IMR-90 (cell line): ENCODE measurements at regions not wholly inside any gene's neighbourhood (a gene's known extent, or its start where the extent isn't known, plus 50 kb on each side); places are given as distances from the start of the nearest gene placed in this dataset.

Experiments
- ATAC-seq: fragments of 200-7000 bp; cut with Tn5 transposase; 2 replicates; pipeline ENCODE4 v1.9.1; 2020; ENCODE audit warnings: low read depth, mild to moderate bottlenecking, moderate library complexity
- BruUV-seq: library from RNA; stranded (reverse); fragments of 400-500 nt; replicated peaks from 2 replicates; lab custom pipeline; 2021; lab: Mats Ljungman, UMichigan
- CTCF ChIA-PET: fragments of 300-600 bp; formaldehyde crosslinking; extraction: SDS; loops from one replicate; lab custom pipeline; 2021; ENCODE audit warnings: antibody characterized with exemption; lab: Yijun Ruan, JAX
- POLR2A ChIA-PET: fragments of 300-600 bp; sonication (Branson Sonifier 250); formaldehyde crosslinking; loops from one replicate; lab custom pipeline; 2022; ENCODE audit warnings: antibody characterized with exemption; ENCODE audit not compliant: unreplicated experiment; lab: Charles Lee
- DNase-seq: peaks from one replicate; pipeline ENCODE4 v3.0.0; 2013
- H2AFZ ChIP-seq: replicated peaks from 2 replicates; pipeline ENCODE3; 2013; ENCODE audit warnings: low read length, mild to moderate bottlenecking; ENCODE audit not compliant: poor library complexity
- H2AK5ac ChIP-seq: 2 replicates; pipeline ENCODE4 v1.6.1; 2013; ENCODE audit warnings: low read depth, low read length, inconsistent platforms
- H2AK9ac ChIP-seq: replicated peaks from 2 replicates; pipeline ENCODE3; 2013; ENCODE audit warnings: mild to moderate bottlenecking, low read depth, low read length, moderate library complexity; ENCODE audit not compliant: poor library complexity
- H2BK120ac ChIP-seq: 2 replicates; pipeline ENCODE4 v1.6.1; 2013; ENCODE audit warnings: low read depth, low read length, inconsistent platforms
- H2BK15ac ChIP-seq: 3 replicates; pipeline ENCODE4 v1.6.1; 2013; ENCODE audit warnings: low read depth, low read length, inconsistent platforms
- H2BK20ac ChIP-seq: 2 replicates; pipeline ENCODE4 v1.6.1; 2013; ENCODE audit warnings: low read depth, mild to moderate bottlenecking, inconsistent platforms, low read length, moderate library complexity
- H2BK5ac ChIP-seq: 2 replicates; pipeline ENCODE4 v1.6.1; 2013; ENCODE audit warnings: mild to moderate bottlenecking, low read depth, low read length, inconsistent platforms; ENCODE audit not compliant: poor library complexity, severe bottlenecking
- H3K14ac ChIP-seq: replicated peaks from 2 replicates; pipeline ENCODE4 v1.6.1; 2013; ENCODE audit warnings: low read depth, low read length, inconsistent platforms
- H3K18ac ChIP-seq: 2 replicates; pipeline ENCODE4 v1.6.1; 2013; ENCODE audit warnings: low read depth, low read length, control low read depth
- H3K23ac ChIP-seq: 2 replicates; pipeline ENCODE4 v1.6.1; 2013; ENCODE audit warnings: low read depth, low read length, inconsistent platforms
- H3K27ac ChIP-seq: 2 replicates; pipeline ENCODE4 v1.5.1; 2013; ENCODE audit warnings: mild to moderate bottlenecking, control low read depth, low read length; ENCODE audit not compliant: insufficient read depth
- H3K27me3 ChIP-seq: 2 replicates; pipeline ENCODE4 v1.6.1; 2013; ENCODE audit warnings: low read length; ENCODE audit not compliant: control insufficient read depth, insufficient read depth
- H3K36me3 ChIP-seq: 2 replicates; pipeline ENCODE4 v1.6.1; 2013; ENCODE audit warnings: low read length, mixed read lengths; ENCODE audit not compliant: control insufficient read depth, insufficient read depth
- H3K4ac ChIP-seq: 2 replicates; pipeline ENCODE4 v1.6.1; 2013; ENCODE audit warnings: low read depth, low read length, inconsistent platforms
- H3K4me1 ChIP-seq: 2 replicates; pipeline ENCODE4 v1.6.1; 2013; ENCODE audit warnings: low read length, mixed read lengths; ENCODE audit not compliant: control insufficient read depth, insufficient read depth
- H3K4me2 ChIP-seq: 2 replicates; pipeline ENCODE4 v1.6.1; 2013; ENCODE audit warnings: low read depth, mild to moderate bottlenecking, control low read depth, low read length, moderate library complexity
- H3K4me3 ChIP-seq: 2 replicates; pipeline ENCODE4 v1.5.1; 2013; ENCODE audit warnings: low read depth, mild to moderate bottlenecking, control low read depth, low read length, moderate library complexity; ENCODE audit not compliant: insufficient read depth
- H3K56ac ChIP-seq: 2 replicates; pipeline ENCODE4 v1.6.1; 2013; ENCODE audit warnings: low read length, inconsistent platforms; ENCODE audit not compliant: insufficient read depth; ENCODE audit errors: extremely low read depth
- H3K79me1 ChIP-seq, 2 experiments: 2 replicates each; pipeline ENCODE4 v1.6.1; 2013; ENCODE audit warnings: low read length in 2 of 2, inconsistent platforms in 1 of 2, low read depth in 1 of 2
- H3K9ac ChIP-seq: 2 replicates; pipeline ENCODE4 v1.6.1; 2013; ENCODE audit warnings: low read depth, low read length, control low read depth
- H3K9me1 ChIP-seq: 2 replicates; pipeline ENCODE4 v1.6.1; 2013; ENCODE audit warnings: low read length, inconsistent platforms; ENCODE audit not compliant: insufficient read depth
- H3K9me3 ChIP-seq: 2 replicates; pipeline ENCODE4 v1.6.1; 2013; ENCODE audit warnings: low read length; ENCODE audit not compliant: control insufficient read depth, insufficient read depth
- H4K20me1 ChIP-seq: 2 replicates; pipeline ENCODE4 v1.6.1; 2013; ENCODE audit warnings: low read length, inconsistent platforms; ENCODE audit not compliant: insufficient read depth
- H4K5ac ChIP-seq: 2 replicates; pipeline ENCODE4 v1.6.1; 2013; ENCODE audit warnings: mild to moderate bottlenecking, low read depth, low read length, control low read depth
- H4K8ac ChIP-seq, 2 experiments: 2 replicates each; pipeline ENCODE4 v1.6.1; 2013; ENCODE audit warnings: low read depth in 2 of 2, low read length in 2 of 2, control low read depth in 1 of 2, inconsistent platforms in 1 of 2
- H4K91ac ChIP-seq: 2 replicates; pipeline ENCODE4 v1.6.1; 2013; ENCODE audit warnings: low read depth, low read length, inconsistent platforms; ENCODE audit not compliant: insufficient read depth
- BHLHE40 ChIP-seq: fragments of 150-350 bp; IDR thresholded peaks from 2 replicates; pipeline ENCODE4 v1.6.1; 2016; ENCODE audit warnings: mild to moderate bottlenecking, low read depth, low read length
- CEBPB ChIP-seq: IDR thresholded peaks from 2 replicates; pipeline ENCODE4 v1.6.1; 2012; ENCODE audit warnings: low read depth, low read length, improper control_type of control experiment
- CTCF ChIP-seq: conservative IDR thresholded peaks from 2 replicates; pipeline ENCODE4 v1.5.1; 2012; ENCODE audit warnings: mild to moderate bottlenecking, low read depth, low read length, improper control_type of control experiment
- MAZ ChIP-seq: IDR thresholded peaks from 2 replicates; pipeline ENCODE4 v1.6.1; 2012; ENCODE audit warnings: low read depth, mild to moderate bottlenecking, low read length, improper control_type of control experiment, moderate library complexity, borderline replicate concordance
- RAD21 ChIP-seq: IDR thresholded peaks from 2 replicates; pipeline ENCODE4 v1.6.1; 2012; ENCODE audit warnings: low read length, improper control_type of control experiment
- RCOR1 ChIP-seq: IDR thresholded peaks from 2 replicates; pipeline ENCODE4 v1.6.1; 2012; ENCODE audit warnings: mild to moderate bottlenecking, low read length, improper control_type of control experiment; ENCODE audit not compliant: insufficient replicate concordance
- SMC3 ChIP-seq: fragments of 150-350 bp; IDR thresholded peaks from 2 replicates; pipeline ENCODE4 v1.6.1; 2016; ENCODE audit warnings: low read depth, mild to moderate bottlenecking, antibody characterized with exemption, low read length, moderate library complexity
- USF2 ChIP-seq: fragments of 150-350 bp; IDR thresholded peaks from 2 replicates; pipeline ENCODE4 v1.6.1; 2017; ENCODE audit warnings: mild to moderate bottlenecking, antibody characterized with exemption, low read length, low read depth
- WGBS, 2 experiments: methylation state at CpG; one replicate each; pipeline versions ENCODE4 v1.1.5 to v1.1.7; 2013; ENCODE audit warnings: missing lambda C conversion rate in 2 of 2; ENCODE audit not compliant: insufficient read length in 1 of 2; ENCODE audit errors: extremely low coverage in 2 of 2; 5-methylcytosine and 5-hydroxymethylcytosine counted together
- dilution Hi-C: fragments of 300-500 bp; cut with HindIII; formaldehyde crosslinking; loops from one replicate; pipeline ENCODE4 v1.14.3; 2018; ENCODE audit warnings: low sequenced_read_pairs; ENCODE audit not compliant: unreplicated experiment
- in situ Hi-C: fragments of 300-500 bp; cut with MboI; formaldehyde crosslinking; loops from 3 replicates; pipeline ENCODE4 v1.14.3; 2019; ENCODE audit warnings: low sequenced_read_pairs, inconsistent platforms, mixed read lengths
- intact Hi-C: fragments of 100-400 bp; cut with micrococcal nuclease; formaldehyde crosslinking; loops from 2 replicates; pipeline ENCODE4 v1.10.0; 2022

- H2BK20ac ChIP-seq, result no peak overlapping the region
- TF ChIP-seq RCOR1, result no peak
- no peak for TF ChIP-seq RAD21
- no peak for TF ChIP-seq SMC3
- TF ChIP-seq CTCF, result no peak
- no peak for TF ChIP-seq CEBPB
- TF ChIP-seq USF2, result no peak
- TF ChIP-seq MAZ, result no peak
- TF ChIP-seq BHLHE40, result no peak
- no peak overlapping the region for H3K4me2 ChIP-seq
- no peak overlapping the region for H2BK120ac ChIP-seq
- no peak overlapping the region for H4K91ac ChIP-seq
- intact Hi-C loops, result loop anchor here (2.0 kb wide), 1 partner anchor 33 kb away; no protein-coding TSS in a partner anchor
- H3K9me1 ChIP-seq, result no peaks in the 10 kb centered on the region
- H4K8ac ChIP-seq, result no peak overlapping the region
- no peaks in the 10 kb centered on the region for H3K79me1 ChIP-seq
- H3K9ac ChIP-seq, result no peak overlapping the region
- no peaks in the 10 kb centered on the region for H3K4me1 ChIP-seq
- no peak overlapping the region for H3K4me3 ChIP-seq
- H3K27ac ChIP-seq, result no peak overlapping the region
- H2BK5ac ChIP-seq, result no peak overlapping the region
- H4K20me1 ChIP-seq, result no peaks in the 10 kb centered on the region
- no peak overlapping the region for H3K56ac ChIP-seq
- dilution Hi-C loops, result no loop called here
- DNase-seq (no peak), ATAC-seq (peak; percentile 21; the same call in 1 of the 2 replicates)
- no peak overlapping the region for H3K4ac ChIP-seq
- ChIA-PET CTCF (no interaction called here), POLR2A (interaction anchor here (0.6 kb wide), 2 partner anchors 121 to 151 kb away, joined by 12 to 13 read pairs; no protein-coding TSS in a partner anchor)
- no peak overlapping the region for H2BK15ac ChIP-seq
- in situ Hi-C loops, result no loop called here
- no TSS peak for BruUV-seq
- no peaks in the 10 kb centered on the region for H3K27me3 ChIP-seq
- no peak overlapping the region for H3K14ac ChIP-seq
- no peaks in the 10 kb centered on the region for H3K9me3 ChIP-seq
- H2AK9ac ChIP-seq, result no peak overlapping the region
- no peak overlapping the region for H3K23ac ChIP-seq
- WGBS, 2 experiments, result no CpG with 5 or more reads among the region's 1 CpG
- no peak overlapping the region for H4K5ac ChIP-seq
- H3K18ac ChIP-seq, result no peak overlapping the region
- H2AFZ ChIP-seq, result no peak overlapping the region
- no peaks in the 10 kb centered on the region for H3K36me3 ChIP-seq
- H2AK5ac ChIP-seq, result no peak overlapping the region
Measured at GRCh38 chr2:14790041-14790640, 157.6 kb downstream of the LRATD1 start.
